H9 (cell line): ENCODE measurements at regions not wholly inside any gene's neighbourhood (a gene's known extent, or its start where the extent isn't known, plus 50 kb on each side); places are given as distances from the start of the nearest gene placed in this dataset.

Experiments
- DNase-seq: peaks from one replicate; pipeline ENCODE4 v3.0.0-alpha.2; 2017
- H2AFZ ChIP-seq: one replicate; pipeline ENCODE4 v1.6.1; 2013; ENCODE audit warnings: mild to moderate bottlenecking, low read length, control low read depth, moderate library complexity
- H2AK5ac ChIP-seq: 2 replicates; pipeline ENCODE4 v1.6.1; 2013; ENCODE audit warnings: low read length, control low read depth, mixed read lengths; ENCODE audit not compliant: insufficient read length
- H2BK120ac ChIP-seq: one replicate; pipeline ENCODE4 v1.6.1; 2013; ENCODE audit warnings: low read depth, mild to moderate bottlenecking, low read length, control low read depth, inconsistent platforms; ENCODE audit not compliant: poor library complexity, severe bottlenecking
- H2BK12ac ChIP-seq: 2 replicates; pipeline ENCODE4 v1.6.1; 2013; ENCODE audit warnings: low read length, control low read depth, mixed read lengths, low read depth; ENCODE audit not compliant: insufficient read length
- H2BK15ac ChIP-seq: 2 replicates; pipeline ENCODE4 v1.6.1; 2013; ENCODE audit warnings: low read depth, low read length, control low read depth
- H2BK20ac ChIP-seq: one replicate; pipeline ENCODE4 v1.6.1; 2013; ENCODE audit warnings: low read depth, mild to moderate bottlenecking, low read length, control low read depth, inconsistent platforms; ENCODE audit not compliant: poor library complexity, severe bottlenecking
- H2BK5ac ChIP-seq: 2 replicates; pipeline ENCODE4 v1.6.1; 2013; ENCODE audit warnings: low read length, control low read depth, mixed read lengths; ENCODE audit not compliant: insufficient read length
- H3K14ac ChIP-seq: 2 replicates; pipeline ENCODE4 v1.6.1; 2013; ENCODE audit warnings: low read length, control low read depth; ENCODE audit not compliant: insufficient read depth
- H3K18ac ChIP-seq: 2 replicates; pipeline ENCODE4 v1.6.1; 2013; ENCODE audit warnings: low read depth, mild to moderate bottlenecking, mixed read lengths, low read length, control low read depth; ENCODE audit not compliant: insufficient read length
- H3K23ac ChIP-seq: 2 replicates; pipeline ENCODE4 v1.6.1; 2013; ENCODE audit warnings: low read length, control low read depth, mixed read lengths, low read depth; ENCODE audit not compliant: insufficient read length
- H3K23me2 ChIP-seq: 2 replicates; pipeline ENCODE4 v1.6.1; 2013; ENCODE audit warnings: low read depth, mild to moderate bottlenecking, mixed read lengths, low read length, control low read depth; ENCODE audit not compliant: insufficient read length, poor library complexity, severe bottlenecking
- H3K27ac ChIP-seq: 2 replicates; pipeline ENCODE4 v1.5.1; 2013; ENCODE audit warnings: low read length, control low read depth, mixed read lengths, low read depth; ENCODE audit not compliant: insufficient read length
- H3K27me3 ChIP-seq: 2 replicates; pipeline ENCODE4 v1.6.1; 2013; ENCODE audit warnings: low read length, control low read depth, inconsistent platforms; ENCODE audit not compliant: insufficient read depth
- H3K4ac ChIP-seq: 2 replicates; pipeline ENCODE4 v1.6.1; 2013; ENCODE audit warnings: low read depth, mild to moderate bottlenecking, control low read depth, inconsistent platforms, low read length, moderate library complexity
- H3K4me1 ChIP-seq: 2 replicates; pipeline ENCODE4 v1.6.1; 2013; ENCODE audit warnings: low read length, control low read depth, inconsistent platforms; ENCODE audit not compliant: insufficient read depth
- H3K4me2 ChIP-seq: 2 replicates; pipeline ENCODE4 v1.6.1; 2013; ENCODE audit warnings: low read length, control low read depth, mixed read lengths; ENCODE audit not compliant: insufficient read length, insufficient read depth
- H3K56ac ChIP-seq: 2 replicates; pipeline ENCODE4 v1.6.1; 2013; ENCODE audit warnings: low read depth, mild to moderate bottlenecking, mixed read lengths, low read length, control low read depth; ENCODE audit not compliant: insufficient read length
- H3K79me1 ChIP-seq: 2 replicates; pipeline ENCODE4 v1.6.1; 2013; ENCODE audit warnings: low read depth, mild to moderate bottlenecking, moderate library complexity, low read length, control low read depth, inconsistent platforms; ENCODE audit not compliant: insufficient read depth, poor library complexity, severe bottlenecking
- H3K79me2 ChIP-seq: 2 replicates; pipeline ENCODE4 v1.6.1; 2013; ENCODE audit warnings: low read length, control low read depth, inconsistent platforms; ENCODE audit not compliant: insufficient read depth
- H3K9ac ChIP-seq: 2 replicates; pipeline ENCODE4 v1.6.1; 2013; ENCODE audit warnings: low read length, control low read depth, mixed read lengths; ENCODE audit not compliant: insufficient read length; ENCODE audit errors: extremely low read depth
- H3K9me3 ChIP-seq: one replicate; pipeline ENCODE4 v1.6.1; 2013; ENCODE audit warnings: low read depth, low read length, inconsistent platforms; ENCODE audit not compliant: control insufficient read depth
- H3T11ph ChIP-seq: one replicate; pipeline ENCODE4 v1.6.1; 2013; ENCODE audit warnings: mild to moderate bottlenecking, low read length, control low read depth, inconsistent platforms
- H4K20me1 ChIP-seq: one replicate; pipeline ENCODE4 v1.6.1; 2013; ENCODE audit not compliant: control insufficient read depth, insufficient read length, insufficient read depth
- H4K5ac ChIP-seq: 2 replicates; pipeline ENCODE4 v1.6.1; 2013; ENCODE audit warnings: low read depth, mild to moderate bottlenecking, mixed read lengths, low read length, control low read depth; ENCODE audit not compliant: insufficient read length
- H4K8ac ChIP-seq: replicated peaks from 2 replicates; pipeline ENCODE4 v1.6.1; 2013; ENCODE audit warnings: low read length, control low read depth, mixed read lengths, low read depth; ENCODE audit not compliant: insufficient read length
- H4K91ac ChIP-seq: 2 replicates; pipeline ENCODE4 v1.6.1; 2013; ENCODE audit warnings: low read depth, mild to moderate bottlenecking, moderate library complexity, mixed read lengths, low read length, control low read depth; ENCODE audit not compliant: insufficient read length
- H3K27ac Mint-ChIP-seq, 3 experiments: 2 replicates in 2 of 3; 3 replicates in 1 of 3; pipeline ENCODE4 v1.8.0; 2020 to 2021; ENCODE audit warnings: mixed read lengths in 3 of 3, mild to moderate bottlenecking in 1 of 3, moderate library complexity in 1 of 3
- H3K27me3 Mint-ChIP-seq: 2 replicates; pipeline ENCODE4 v1.8.0; 2021; ENCODE audit warnings: low read depth, mild to moderate bottlenecking, moderate library complexity, mixed read lengths
- H3K36me3 Mint-ChIP-seq, 3 experiments: 2 replicates in 2 of 3; 3 replicates in 1 of 3; pipeline ENCODE4 v1.8.0; 2020 to 2021; ENCODE audit warnings: low read depth in 3 of 3, mixed read lengths in 3 of 3; ENCODE audit not compliant: insufficient read depth in 1 of 3
- H3K4me1 Mint-ChIP-seq, 2 experiments: 2 replicates each; pipeline ENCODE4 v1.8.0; 2020; ENCODE audit warnings: mixed read lengths in 2 of 2
- H3K4me3 Mint-ChIP-seq, 2 experiments: 2 replicates in 1 of 2; 3 replicates in 1 of 2; pipeline ENCODE4 v1.8.0; 2020 to 2021; ENCODE audit warnings: mild to moderate bottlenecking in 2 of 2, mixed read lengths in 2 of 2, moderate library complexity in 1 of 2
- H3K9me3 Mint-ChIP-seq, 2 experiments: 2 replicates in 1 of 2; 3 replicates in 1 of 2; pipeline ENCODE4 v1.8.0; 2020; ENCODE audit warnings: mild to moderate bottlenecking in 2 of 2, mixed read lengths in 2 of 2, moderate library complexity in 1 of 2
- CTCF ChIP-seq: fragments of 200-600 bp; sonication (generic); conservative IDR thresholded peaks from 3 replicates; pipeline ENCODE4 v1.8.0; 2021; ENCODE audit warnings: antibody characterized with exemption, mild to moderate bottlenecking
- WGBS: extraction: QIAGEN DNeasy Blood & Tissue Kit; methylation state at CpG from one replicate; pipeline ENCODE4 v1.1.7; 2013; ENCODE audit warnings: missing lambda C conversion rate, low lambda C conversion rate, mixed read lengths; ENCODE audit not compliant: insufficient read length; ENCODE audit errors: extremely low coverage; 5-methylcytosine and 5-hydroxymethylcytosine counted together

- Mint-ChIP-seq H3K4me1 (no peaks in the 10 kb centered on the region; a peak in 1 of 4 replicates), H3K9me3 (peaks cover 2 to 6% of the 10 kb centered on the region in 2 experiments; a peak in 3 of 5 replicates)
Measured at GRCh38 chr16:52363082-52363481, 183.9 kb downstream of the TOX3 start.

More at GRCh38 chr16:52363082-52363481, 183.9 kb downstream of the TOX3 start:
- no peak overlapping the region for H3K14ac ChIP-seq
- H3K4ac ChIP-seq: no peak overlapping the region
- no peak overlapping the region for H2BK20ac ChIP-seq
- no peaks in the 10 kb centered on the region for H3K27me3 ChIP-seq
- peaks cover 0 to 2% (median 1%) of the 10 kb centered on the region in 3 experiments; a peak in 3 of 7 replicates for H3K36me3 Mint-ChIP-seq
- no peak overlapping the region for H3K27ac Mint-ChIP-seq
- H3K4me1 ChIP-seq: no peaks in the 10 kb centered on the region
- no peaks in the 10 kb centered on the region for H3K9me3 ChIP-seq
- H3K79me2 ChIP-seq: no peaks in the 10 kb centered on the region
- no peak overlapping the region for H3K9ac ChIP-seq
- H3K79me1 ChIP-seq: no peaks in the 10 kb centered on the region
- no peak overlapping the region for H2AFZ ChIP-seq
- no peak overlapping the region for H3T11ph ChIP-seq
- H2AK5ac ChIP-seq: no peak overlapping the region
- H2BK15ac ChIP-seq: no peak overlapping the region
- H4K20me1 ChIP-seq: no peaks in the 10 kb centered on the region
- no peak overlapping the region for H3K18ac ChIP-seq
- no peak overlapping the region for H2BK120ac ChIP-seq
- no peak overlapping the region for H3K56ac ChIP-seq
- no peaks in the 10 kb centered on the region for H3K23me2 ChIP-seq
- H4K91ac ChIP-seq: no peak overlapping the region
- WGBS: no CpG with 5 or more reads among the region's 4 CpGs
- H3K4me3 Mint-ChIP-seq: no peak overlapping the region
- H4K5ac ChIP-seq: no peak overlapping the region
- no peak overlapping the region for H4K8ac ChIP-seq
- no peak overlapping the region for H3K27ac ChIP-seq
- no peak for TF ChIP-seq CTCF
- no peaks in the 10 kb centered on the region for H3K27me3 Mint-ChIP-seq
- no peak overlapping the region for H2BK5ac ChIP-seq
- no peak overlapping the region for H2BK12ac ChIP-seq
- no peak overlapping the region for H3K4me2 ChIP-seq
- no peak overlapping the region for H3K23ac ChIP-seq
- DNase-seq: no peak
